Anterior cingulate cortex (tissue), 58 donors: ENCODE measurements at regions not wholly inside any gene's neighbourhood (a gene's known extent, or its start where the extent isn't known, plus 50 kb on each side); places are given as distances from the start of the nearest gene placed in this dataset.
A peak's percentile ranks its signal among the peaks of the same experiment; 100 is the strongest.

Experiments
- DNase-seq, 58 donors: peaks; one replicate each; lab custom pipeline; 2025; lab: John Stamatoyannopoulos, UW

DNA sequence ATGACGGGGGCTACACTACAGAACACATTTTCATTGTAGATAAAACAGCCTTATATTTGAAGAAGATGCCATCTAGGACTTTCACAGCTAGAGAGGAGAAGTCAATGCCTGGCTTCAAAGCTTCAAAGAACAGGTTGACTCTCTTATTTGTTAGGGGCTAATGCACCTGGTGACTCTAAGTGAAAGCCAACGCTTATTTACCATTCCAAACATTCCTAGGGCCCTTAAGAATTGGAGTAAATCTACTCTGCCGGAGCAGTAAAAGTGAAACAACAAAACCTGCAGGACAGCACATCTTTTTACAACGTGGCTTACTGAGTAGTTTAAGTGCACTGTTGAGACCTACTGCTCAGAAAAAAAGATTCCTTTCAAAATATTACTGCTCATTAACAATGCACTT lies 487.2 kb upstream of the SOX5 start:
- DNase-seq, result no peak

DNA sequence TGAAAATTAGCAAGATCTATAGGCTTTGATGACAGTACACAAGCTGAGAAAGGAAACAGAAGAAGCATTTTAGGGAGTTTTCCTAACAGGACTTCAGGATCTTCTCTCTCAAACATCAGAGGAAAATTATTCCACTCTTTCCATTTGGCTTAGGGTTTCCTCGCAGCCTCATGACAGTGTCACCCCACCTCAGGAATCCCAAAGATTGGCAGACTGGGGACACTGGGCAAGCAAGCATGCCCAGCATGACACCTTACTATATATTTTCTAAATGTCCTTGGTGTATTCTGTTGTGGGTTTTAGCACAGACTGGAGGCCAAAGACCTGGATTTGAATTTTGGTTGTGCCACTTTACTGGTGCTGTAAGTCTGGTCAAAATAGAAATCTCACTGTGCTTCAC lies 482.4 kb upstream of the SOX5 start:
- no peak for DNase-seq

DNA sequence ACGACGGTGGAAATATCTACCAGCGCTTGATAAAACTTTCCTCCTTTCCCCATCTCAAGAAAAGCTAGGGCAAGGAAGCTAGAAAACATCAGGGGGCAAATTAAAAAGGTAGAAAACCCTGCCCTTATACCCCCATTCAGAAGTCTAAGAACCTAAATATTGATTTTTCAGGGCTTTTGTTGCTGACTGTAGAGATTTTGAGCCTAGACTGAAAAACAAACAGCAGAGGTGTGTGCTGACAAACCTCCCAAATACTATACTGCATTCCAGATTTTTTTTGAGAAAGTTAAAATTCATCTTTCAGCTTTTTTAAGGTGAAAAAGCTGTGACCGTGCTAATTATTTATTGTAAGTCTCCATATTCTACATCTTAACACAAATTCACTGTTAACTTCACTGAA lies 478.3 kb upstream of the SOX5 start:
- DNase-seq, result no peak

DNA sequence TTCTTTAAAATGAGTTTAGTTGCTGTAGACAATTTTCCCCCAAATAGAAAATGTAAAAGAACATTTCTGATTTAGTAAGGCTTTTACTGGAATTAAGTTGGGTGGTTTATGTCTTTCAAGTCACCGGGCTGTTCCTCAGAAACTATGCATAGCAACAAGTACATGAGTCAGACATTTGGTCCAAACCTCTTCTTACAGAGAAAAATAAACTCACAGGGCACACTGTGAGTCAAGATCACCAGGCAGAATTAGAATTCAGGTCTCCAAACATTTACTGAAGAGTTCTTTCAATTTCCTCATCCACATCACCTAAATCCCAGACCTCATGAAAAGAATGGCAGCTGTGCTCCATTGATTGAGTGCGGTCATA lies 476.1 kb upstream of the SOX5 start:
- no peak for DNase-seq

DNA sequence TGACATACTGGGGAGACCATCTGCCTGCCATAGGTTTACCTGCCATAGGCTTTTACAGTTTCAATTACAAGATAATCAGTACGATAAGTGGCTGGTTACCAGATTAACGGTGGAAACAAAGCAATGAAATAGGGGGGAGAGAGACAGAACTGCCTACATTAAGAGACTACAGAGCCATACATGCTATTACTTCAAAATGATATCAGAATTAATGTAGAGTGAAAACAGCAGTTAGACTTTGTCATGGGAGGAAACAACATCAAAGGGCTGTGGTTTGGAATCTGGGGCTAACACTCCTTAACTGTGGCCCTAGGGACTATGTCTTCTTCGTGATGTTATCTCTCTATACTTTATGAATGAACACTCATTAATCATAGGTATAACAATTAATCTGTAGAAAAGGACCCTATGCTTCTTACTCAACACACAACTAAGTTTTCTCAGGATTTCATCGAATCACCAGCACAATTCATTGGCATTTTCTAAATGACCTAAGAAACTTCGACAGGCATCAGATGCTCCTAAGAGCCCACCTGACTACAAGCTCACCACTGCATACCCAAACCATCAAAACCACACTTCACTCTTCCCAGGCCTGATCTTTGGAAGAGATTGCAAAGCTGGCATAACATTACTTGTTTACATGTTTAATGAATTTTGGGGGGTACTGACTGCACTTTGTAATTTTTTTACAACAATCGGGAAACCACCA lies 475.6 kb upstream of the SOX5 start:
- DNase-seq, result no peak

DNA sequence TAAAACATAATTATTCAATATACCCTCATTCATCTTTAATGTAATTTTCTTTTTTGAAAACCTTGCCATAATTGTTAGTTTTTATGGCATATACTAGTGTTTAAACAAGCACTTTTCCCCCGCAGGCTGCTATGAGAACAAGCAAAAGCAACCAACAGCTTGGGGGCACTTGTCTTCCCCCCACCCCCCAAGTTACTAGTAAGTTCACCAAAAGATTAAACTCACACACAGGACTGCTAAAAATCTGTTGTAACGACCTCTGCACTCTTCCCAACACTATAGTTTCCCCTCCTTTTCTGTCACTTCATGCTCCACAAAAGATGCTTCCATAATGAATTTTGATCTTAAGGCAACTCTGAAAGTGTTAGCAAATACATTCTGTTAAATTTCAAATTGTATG lies 474.9 kb upstream of the SOX5 start:
- DNase-seq, result no peak

DNA sequence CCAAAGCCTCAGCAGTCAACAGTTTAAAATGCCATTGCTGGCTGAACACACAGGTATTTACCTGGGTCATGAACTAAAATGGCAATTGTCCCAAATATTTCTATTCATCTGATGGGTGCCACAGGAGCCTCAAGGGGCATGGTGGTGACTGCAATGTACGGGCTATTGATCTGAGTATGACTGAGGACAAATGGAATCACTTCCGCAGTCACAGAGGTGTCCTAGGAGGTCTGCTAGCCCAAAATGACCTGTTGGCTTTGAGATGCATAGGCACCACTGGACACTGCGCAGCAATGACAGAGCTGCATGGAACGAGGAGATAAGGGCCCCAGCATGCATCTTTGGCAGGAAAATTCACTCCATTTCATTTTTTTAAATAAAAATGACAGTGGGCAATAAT lies 474.1 kb upstream of the SOX5 start:
- no peak for DNase-seq

DNA sequence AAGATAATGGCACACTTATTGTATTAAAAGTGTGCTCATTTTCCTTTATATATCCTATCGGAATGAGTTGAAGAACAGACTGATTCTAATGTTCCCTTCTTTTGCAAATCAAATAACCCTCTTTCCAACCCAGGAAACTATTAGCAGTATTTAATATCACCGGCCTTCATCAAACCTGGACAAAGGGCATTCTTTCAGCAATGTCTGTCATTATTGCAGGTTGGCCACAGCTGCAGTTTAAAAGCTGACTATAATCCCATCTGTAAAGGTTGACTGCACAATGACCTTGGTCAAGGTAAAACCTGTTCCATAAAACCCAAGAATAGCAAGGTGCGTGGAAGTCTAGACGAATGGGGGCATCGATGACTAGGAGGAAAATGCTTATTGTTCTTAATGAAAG lies 472.3 kb upstream of the SOX5 start:
- no peak for DNase-seq

DNA sequence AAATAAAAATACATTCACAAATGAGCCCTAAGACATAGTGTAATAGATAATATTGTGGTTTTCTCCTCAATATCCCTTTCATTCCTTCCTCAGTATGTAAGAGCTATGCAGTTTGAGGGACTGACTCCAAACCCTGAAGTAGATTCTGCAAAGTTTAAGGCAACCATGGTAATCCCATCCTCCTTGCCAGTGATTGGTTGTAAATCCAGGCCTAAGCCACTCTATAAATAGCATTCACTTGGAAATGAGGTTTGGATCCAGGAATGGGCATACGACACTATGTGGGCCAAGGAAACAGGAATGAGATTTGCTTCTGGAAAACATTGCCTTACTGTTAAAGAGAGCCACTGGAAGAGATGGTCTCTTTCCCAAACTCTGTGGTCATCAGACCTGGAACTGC lies 468.7 kb upstream of the SOX5 start:
- no peak for DNase-seq

DNA sequence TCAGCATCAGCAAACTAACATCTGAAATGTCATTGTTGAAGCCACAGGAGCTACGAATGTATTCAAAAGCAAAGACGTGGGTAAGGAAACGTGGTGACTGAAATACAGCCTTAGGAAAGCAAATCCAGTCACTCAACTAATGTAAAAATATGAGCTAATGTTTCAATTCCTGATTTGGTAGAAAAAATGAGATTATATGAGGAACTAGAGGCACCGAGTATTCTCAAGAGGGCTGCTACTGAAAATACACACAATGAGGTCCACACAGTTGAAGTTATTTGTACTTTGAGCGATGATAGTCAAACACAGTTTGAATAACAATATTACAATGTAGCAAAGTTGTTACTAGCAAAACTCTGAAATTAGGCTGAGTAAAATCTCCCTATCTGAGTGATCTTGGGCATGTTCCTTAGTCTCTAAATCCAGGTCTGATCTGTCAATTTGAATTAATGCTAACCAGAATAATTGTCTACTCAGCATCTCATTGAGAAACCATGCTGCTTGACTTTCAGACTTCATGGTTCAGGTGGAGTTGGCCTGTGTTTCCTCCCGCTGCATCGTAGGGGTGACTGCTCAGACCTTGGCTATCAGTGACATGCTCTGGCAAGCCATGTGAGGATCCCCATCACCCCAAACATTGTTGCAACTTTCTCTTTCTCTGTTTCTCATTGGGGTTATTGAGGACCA lies 467.1 kb upstream of the SOX5 start:
- no peak for DNase-seq

DNA sequence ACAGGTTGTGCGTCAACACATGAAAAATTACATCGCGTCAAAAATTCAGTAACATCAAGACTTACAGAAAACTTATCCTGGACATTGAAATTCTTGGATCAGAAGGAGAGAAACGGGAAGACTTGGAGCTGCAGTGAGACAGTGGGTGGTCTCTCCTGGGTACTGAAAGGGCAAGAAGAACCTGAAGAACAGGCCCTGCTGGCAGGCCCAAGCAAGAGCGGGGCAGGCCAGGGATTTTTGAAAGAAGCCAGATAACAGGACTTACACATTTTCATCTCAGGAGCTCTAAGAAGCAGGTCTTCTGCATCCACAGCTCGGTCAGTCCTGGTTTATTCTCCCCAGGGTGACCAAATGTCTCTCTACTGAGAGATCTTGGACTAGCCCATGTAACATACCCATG lies 466.5 kb upstream of the SOX5 start:
- DNase-seq, result no peak

DNA sequence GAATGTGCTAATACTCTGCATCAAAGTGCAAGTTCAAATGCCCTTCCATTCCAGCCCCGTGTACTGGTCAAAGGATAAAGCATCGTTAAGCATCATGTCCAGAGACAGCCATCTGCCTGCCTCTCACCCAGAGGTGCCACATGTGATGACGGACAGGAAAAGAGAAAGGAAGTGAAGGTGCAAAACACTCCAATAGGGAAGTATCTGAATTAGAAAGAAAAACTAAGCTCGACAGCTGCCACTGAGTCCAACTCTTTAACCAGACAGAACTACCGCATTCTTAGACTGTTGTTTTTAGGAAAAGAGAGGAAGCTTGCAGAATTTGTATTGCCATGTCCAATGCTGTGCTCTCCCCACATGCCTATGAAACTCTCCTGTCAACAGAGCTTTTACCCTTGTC lies 465.0 kb upstream of the SOX5 start:
- DNase-seq, result no peak

DNA sequence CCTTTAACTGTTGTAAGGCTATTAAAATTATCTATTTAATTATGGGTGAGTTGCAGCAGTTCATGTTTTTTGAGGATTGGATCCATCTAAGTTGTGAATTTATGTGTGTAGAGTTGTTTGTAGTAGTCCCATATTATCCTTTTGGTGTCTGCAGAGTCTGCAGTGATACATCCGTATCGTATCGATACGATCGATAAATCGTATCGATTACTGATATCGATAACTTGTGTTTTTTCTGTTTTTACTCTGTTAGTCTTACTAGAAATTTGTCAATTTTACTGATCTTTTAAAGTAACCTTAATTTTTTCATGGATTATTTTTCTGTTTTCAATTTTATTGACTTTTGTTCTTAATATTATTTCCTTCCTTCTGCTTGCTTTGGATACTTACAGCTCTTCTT lies 462.5 kb upstream of the SOX5 start:
- DNase-seq, result no peak

DNA sequence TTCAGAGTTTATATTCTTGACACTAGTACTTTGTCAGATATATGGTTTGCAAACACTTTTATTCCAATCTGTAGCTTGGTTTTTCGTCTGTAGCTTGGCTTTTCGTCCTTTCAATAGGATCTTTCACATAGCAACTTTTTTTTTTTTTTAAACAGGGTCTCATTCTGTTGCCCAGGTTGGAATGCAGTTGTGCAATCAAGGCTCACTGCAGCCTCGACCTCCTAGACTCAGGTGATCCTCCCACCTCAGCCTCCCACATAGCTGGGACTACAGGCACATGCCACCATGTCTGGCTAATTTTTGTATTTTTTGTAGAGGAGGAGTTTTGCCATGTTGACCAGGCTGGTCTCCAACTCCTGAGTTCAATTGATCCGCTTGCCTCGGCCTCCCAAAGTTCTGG lies 460.4 kb upstream of the SOX5 start:
- DNase-seq, result no peak

DNA sequence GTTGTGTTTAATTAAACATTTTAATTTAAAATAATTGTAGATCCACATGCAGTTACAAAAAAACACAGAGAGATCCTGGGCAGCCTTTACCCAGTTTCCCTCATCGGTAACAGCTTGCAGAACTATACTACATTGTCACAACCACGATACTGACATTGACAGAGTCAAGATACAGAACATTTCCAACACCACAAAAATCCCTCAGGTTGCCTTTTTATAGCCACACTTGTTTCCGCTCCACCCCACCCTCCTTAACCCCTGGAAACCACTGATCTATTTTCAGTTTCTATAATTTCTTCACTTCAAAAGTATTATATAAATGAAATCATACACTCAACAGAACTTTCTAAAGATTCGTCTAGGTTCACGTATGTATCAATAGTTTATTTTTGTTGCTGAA lies 458.8 kb upstream of the SOX5 start:
- DNase-seq, result no peak

DNA sequence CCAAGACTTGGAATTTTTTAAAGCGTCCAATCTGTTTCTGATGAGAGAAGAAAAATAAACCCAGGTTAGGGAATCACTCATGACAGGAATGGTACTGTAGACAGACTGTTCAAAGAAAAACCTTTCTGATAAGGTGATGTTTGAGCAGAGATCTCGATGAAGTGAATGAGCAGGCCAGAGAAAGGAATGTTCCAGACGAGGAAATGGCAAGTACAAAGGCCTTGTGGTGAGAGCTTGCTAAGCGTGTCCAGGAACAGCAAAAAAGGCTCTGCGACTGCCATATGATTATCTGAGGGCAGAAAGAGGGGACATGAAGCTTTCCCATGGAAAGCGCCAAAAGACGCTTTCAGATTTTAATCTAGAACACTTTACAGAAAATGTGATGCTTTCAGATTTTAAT lies 458.4 kb upstream of the SOX5 start:
- DNase-seq, result no peak

DNA sequence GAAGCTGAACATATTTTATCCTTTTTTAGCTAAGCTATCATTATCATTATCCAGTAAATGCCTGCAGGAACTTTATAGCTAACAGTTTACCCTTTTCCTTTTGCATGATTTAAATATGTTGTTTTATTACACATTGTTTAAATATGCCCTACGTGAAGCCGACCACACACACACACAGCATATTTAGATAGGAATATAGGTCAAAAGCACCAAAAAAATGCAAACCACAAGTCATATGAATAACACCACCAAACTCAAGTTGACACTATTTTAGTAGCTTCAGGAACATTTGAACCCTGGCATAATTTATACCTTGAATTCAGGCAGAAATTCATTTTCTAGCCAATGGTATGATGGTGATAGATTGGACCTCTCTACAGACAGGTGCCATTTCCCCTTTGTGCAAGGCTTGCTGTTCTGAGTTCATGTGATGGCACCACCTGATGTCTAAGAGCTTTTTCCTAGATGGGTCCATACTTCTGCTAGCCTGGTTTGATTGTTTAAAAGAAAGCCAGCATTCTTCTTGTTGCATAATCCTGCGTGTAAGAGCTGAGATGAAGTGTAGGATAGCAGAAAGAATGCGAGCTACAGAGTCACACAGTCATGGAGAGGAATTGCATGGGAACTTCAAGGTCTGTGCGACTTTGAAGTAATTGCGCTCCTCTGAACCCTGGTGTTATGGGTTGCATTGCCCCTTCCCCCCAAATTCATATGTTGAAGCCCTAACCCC lies 454.8 kb upstream of the SOX5 start:
- DNase-seq, result no peak

DNA sequence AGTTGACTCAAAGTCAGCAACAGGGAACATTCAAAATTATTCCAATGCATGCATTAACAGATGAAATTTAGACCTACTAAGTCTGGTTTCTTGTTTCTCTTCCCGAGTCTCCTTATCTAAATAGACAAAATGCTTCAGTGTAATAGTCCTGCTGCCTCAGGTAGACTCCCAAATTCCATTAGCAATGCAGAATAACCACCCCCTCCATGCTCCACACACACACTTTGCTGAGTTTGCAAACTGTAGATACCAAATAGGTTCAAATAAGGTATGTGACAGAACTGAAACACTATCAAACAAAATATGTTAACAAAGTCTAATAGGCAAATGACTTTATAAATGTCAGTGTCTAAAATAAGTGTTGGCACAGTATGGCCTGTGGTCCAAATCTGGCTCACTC lies 451.1 kb upstream of the SOX5 start:
- no peak for DNase-seq

DNA sequence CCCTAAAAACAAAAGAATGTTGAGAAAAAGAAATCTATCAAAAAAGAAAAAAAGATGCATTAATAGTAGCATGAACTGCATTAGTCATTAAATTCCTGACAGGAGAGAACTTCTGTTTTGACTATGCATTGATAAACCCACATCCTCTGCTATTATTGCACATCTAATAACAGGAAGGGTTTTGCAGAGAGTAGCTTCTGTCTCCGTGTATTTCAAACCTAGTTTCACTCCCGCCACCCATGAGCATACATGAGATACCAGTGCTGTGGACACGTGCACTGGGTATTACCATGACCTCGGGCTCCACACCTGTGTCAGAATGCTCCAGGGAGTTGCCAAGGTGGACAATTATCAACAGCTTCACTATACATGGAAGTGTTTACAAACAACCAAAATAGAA lies 449.1 kb upstream of the SOX5 start:
- no peak for DNase-seq

DNA sequence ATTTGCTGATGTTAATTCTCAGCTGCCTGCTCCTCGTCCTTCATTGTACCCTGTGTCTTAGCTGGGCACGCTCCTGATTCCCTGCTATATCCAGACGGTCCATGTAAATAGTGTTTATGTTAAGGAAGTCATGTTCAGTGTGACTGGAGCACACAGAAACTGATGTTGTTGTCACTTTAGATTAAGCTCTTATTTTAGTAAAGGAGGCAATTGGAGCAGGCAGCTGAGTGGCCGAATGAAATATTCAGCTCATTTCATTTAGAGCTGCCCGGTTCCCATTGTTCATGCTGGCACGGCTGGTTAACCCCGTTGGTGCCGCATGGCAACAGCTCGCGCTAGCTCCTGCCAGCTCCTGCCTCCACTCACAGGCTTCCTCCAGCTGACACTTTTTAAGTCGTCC lies 446.8 kb upstream of the SOX5 start:
- DNase-seq, result peak in 45 of 58 donors; percentile 2 to 71 (median 26)

DNA sequence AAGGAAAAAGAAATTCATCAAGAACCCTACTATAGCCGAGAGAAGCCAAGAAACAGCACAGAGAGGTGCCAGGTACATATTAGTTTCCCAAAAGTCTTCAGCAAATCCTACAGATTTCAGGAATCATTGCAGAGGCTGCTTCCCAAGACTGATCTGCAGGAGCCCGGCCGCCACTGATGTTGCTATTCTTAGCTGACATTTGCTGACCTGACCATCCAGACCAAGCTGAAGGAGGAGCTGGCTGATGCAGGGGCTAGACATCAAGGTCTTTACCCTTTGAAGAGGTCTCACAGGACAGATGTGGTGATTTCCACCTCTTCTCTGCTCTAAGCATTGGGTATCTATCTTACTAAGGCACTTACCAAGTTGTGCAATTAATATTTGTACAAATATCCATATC lies 444.8 kb upstream of the SOX5 start:
- no peak for DNase-seq

DNA sequence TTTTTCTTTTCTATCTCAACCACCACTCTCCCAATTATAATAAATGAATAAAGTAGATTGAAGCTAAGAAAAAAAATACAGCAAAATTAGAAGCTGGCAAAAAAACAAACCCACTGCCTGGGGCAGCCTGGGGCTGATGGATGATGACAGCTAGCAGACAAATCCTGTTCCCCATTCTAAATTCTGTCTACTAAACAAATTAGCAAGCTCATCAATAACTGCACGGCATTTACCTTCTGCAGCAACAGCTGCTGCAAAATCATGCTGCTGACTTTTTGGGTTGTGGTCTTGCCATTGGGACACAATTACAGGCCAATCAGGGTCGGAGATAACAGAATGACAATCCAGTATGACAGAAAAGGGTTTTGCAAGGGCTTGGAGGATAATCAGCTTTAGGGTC lies 443.6 kb upstream of the SOX5 start:
- DNase-seq, result no peak
